ENCODE measurements at regions not wholly inside any gene's neighbourhood (a gene's known extent, or its start where the extent isn't known, plus 50 kb on each side); places are given as distances from the start of the nearest gene placed in this dataset.

DNA sequence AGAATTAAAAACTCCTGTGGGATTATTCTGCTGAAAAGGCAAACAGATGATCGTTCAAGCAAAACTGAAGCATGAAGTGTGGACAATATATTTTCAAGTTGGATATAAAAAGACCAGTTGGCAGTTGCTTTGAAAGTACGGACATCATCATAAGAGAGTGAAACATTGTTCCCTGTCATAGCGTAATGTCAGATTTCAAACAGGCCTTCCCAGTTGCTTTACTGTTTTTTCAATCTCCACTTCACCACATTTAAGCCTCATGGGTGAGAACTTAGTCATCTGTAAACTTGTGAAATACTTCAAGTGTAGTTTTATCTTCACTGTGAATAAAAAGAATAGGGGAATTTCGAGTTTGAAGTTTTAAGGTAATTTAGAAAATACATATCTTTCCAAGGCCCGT lies 435.1 kb upstream of the CNTN3 start:
- Histone ChIP-seq H3K9me3 (ENCODE audit: insufficient read depth, low read depth, low read length) (peaks cover 20% of the 10 kb centered on the region), H3K27me3 (ENCODE audit: insufficient read depth, low read length) (no peaks in the 10 kb centered on the region), H3K9ac (ENCODE audit: low read depth, low read length) (no peak overlapping the region), H3K4me3 (ENCODE audit: low read length) (no peak overlapping the region), H3K27ac (ENCODE audit: low read depth, low read length) (no peak overlapping the region), H3K36me3 (ENCODE audit: insufficient read depth, low read length) (no peaks in the 10 kb centered on the region), H3K4me1 (ENCODE audit: insufficient read depth, low read length) (no peaks in the 10 kb centered on the region)
- WGBS = 88% methylated on average over 5 of the region's 5 CpGs

GRCh38 chr3:75059120-75059519 lies 444.7 kb upstream of the CNTN3 start:
- WGBS = 94% methylated on average over 1 of the region's 1 CpG
- H3K27me3 ChIP-seq (ENCODE audit: insufficient read depth, low read length) = no peaks in the 10 kb centered on the region
- H3K36me3 ChIP-seq (ENCODE audit: insufficient read depth, low read length) = no peaks in the 10 kb centered on the region
- no peak overlapping the region for H3K27ac ChIP-seq (ENCODE audit: low read depth, low read length)
- H3K4me3 ChIP-seq (ENCODE audit: low read length) = no peak overlapping the region
- H3K4me1 ChIP-seq (ENCODE audit: insufficient read depth, low read length) = peaks cover 6% of the 10 kb centered on the region; the same call in 1 of the 2 replicates
- H3K9me3 ChIP-seq (ENCODE audit: insufficient read depth, low read depth, low read length) = no peaks in the 10 kb centered on the region
- H3K9ac ChIP-seq (ENCODE audit: low read depth, low read length) = no peak overlapping the region

- Histone ChIP-seq H3K4me3 (ENCODE audit: low read length) (no peak overlapping the region), H3K4me1 (ENCODE audit: insufficient read depth, low read length) (peaks cover 6% of the 10 kb centered on the region; the same call in 1 of the 2 replicates), H3K9me3 (ENCODE audit: insufficient read depth, low read depth, low read length) (no peaks in the 10 kb centered on the region), H3K9ac (ENCODE audit: low read depth, low read length) (no peak overlapping the region), H3K36me3 (ENCODE audit: insufficient read depth, low read length) (no peaks in the 10 kb centered on the region), H3K27me3 (ENCODE audit: insufficient read depth, low read length) (no peaks in the 10 kb centered on the region), H3K27ac (ENCODE audit: low read depth, low read length) (no peak overlapping the region)
- WGBS = 98% methylated on average over 2 of the region's 2 CpGs
Measured at GRCh38 chr3:75061806-75062205, 447.3 kb upstream of the CNTN3 start.

DNA sequence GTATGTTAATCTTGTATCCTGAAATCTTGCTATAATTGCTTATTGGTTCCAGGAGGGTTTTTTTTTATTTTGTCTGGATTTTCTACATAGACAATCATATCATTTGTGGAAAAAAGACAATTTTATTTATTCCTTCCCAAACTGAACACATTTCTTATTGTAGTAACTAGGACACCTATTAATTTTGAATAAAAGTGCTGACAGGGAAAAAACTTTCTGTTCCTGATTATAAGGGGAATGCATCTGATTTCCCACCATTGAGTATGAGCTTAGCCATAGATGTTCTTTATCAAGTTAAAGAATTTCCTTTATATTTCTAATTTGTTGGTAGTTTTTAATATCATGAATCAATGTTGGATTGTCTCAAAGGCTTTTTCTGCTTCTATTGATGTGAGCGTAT lies 460.7 kb upstream of the CNTN3 start:
- WGBS = 100% methylated on average over 1 of the region's 1 CpG
- no peaks in the 10 kb centered on the region for H3K36me3 ChIP-seq (ENCODE audit: insufficient read depth, low read length)
- H3K4me3 ChIP-seq (ENCODE audit: low read length) = no peak overlapping the region
- H3K4me1 ChIP-seq (ENCODE audit: insufficient read depth, low read length) = no peaks in the 10 kb centered on the region
- H3K9me3 ChIP-seq (ENCODE audit: insufficient read depth, low read depth, low read length) = no peaks in the 10 kb centered on the region
- no peaks in the 10 kb centered on the region for H3K27me3 ChIP-seq (ENCODE audit: insufficient read depth, low read length)
- no peak overlapping the region for H3K27ac ChIP-seq (ENCODE audit: low read depth, low read length)
- no peak overlapping the region for H3K9ac ChIP-seq (ENCODE audit: low read depth, low read length)

- Histone ChIP-seq H3K27ac (ENCODE audit: low read depth, low read length) (no peak overlapping the region), H3K9ac (ENCODE audit: low read depth, low read length) (no peak overlapping the region), H3K4me3 (ENCODE audit: low read length) (no peak overlapping the region), H3K4me1 (ENCODE audit: insufficient read depth, low read length) (no peaks in the 10 kb centered on the region), H3K9me3 (ENCODE audit: insufficient read depth, low read depth, low read length) (no peaks in the 10 kb centered on the region), H3K36me3 (ENCODE audit: insufficient read depth, low read length) (no peaks in the 10 kb centered on the region), H3K27me3 (ENCODE audit: insufficient read depth, low read length) (no peaks in the 10 kb centered on the region)
- WGBS = 100% methylated on average over 2 of the region's 2 CpGs
Measured at GRCh38 chr3:75076481-75076880, 462.0 kb upstream of the CNTN3 start.

DNA sequence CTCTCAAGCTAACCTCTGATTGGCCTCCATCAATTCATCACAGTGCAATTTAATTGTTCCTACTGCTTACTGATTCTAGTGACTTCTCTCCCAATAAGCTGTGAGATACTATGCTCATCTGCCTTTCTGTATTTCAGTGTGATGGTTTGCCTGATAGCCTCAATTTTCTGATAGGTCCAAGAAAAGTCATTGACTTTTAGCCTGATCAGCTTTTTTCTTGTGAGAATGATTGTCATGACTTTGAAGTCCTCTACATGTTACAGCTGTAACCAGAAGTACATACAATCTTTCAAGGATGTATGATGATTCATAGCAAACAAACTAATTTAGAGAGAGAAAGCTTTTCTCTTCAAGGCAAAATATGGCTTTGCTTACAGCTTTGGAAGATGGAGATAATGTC lies 463.8 kb upstream of the CNTN3 start:
- Histone ChIP-seq H3K4me1 (ENCODE audit: insufficient read depth, low read length) (no peaks in the 10 kb centered on the region), H3K36me3 (ENCODE audit: insufficient read depth, low read length) (no peaks in the 10 kb centered on the region), H3K27me3 (ENCODE audit: insufficient read depth, low read length) (no peaks in the 10 kb centered on the region), H3K27ac (ENCODE audit: low read depth, low read length) (no peak overlapping the region), H3K9ac (ENCODE audit: low read depth, low read length) (no peak overlapping the region), H3K4me3 (ENCODE audit: low read length) (no peak overlapping the region), H3K9me3 (ENCODE audit: insufficient read depth, low read depth, low read length) (no peaks in the 10 kb centered on the region)

- WGBS = 98% methylated on average over 4 of the region's 4 CpGs
Measured at GRCh38 chr3:75082845-75083244, 468.4 kb upstream of the CNTN3 start.

DNA sequence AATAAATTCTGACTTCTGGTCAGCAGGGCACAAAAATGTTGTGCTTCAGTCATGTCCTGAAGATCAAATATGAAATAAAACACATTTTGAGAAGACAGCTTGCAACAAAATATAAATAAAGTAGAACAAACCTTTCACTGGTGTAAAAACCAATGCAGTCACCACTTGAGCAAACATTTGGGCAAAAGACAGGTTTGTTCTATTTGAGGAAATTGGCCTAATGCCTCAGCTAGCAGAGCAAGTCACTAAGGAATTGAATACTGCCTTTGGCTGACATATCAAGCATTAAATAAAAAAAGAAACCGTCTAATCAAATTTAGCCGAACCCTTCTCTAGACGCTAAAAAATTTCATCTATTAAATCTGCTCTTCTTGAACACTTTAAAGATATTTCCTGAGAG lies 475.4 kb upstream of the CNTN3 start:
- Histone ChIP-seq H3K4me3 (ENCODE audit: low read length) (no peak overlapping the region), H3K36me3 (ENCODE audit: insufficient read depth, low read length) (no peaks in the 10 kb centered on the region), H3K9me3 (ENCODE audit: insufficient read depth, low read depth, low read length) (no peaks in the 10 kb centered on the region), H3K27me3 (ENCODE audit: insufficient read depth, low read length) (no peaks in the 10 kb centered on the region), H3K9ac (ENCODE audit: low read depth, low read length) (no peak overlapping the region), H3K4me1 (ENCODE audit: insufficient read depth, low read length) (no peaks in the 10 kb centered on the region), H3K27ac (ENCODE audit: low read depth, low read length) (no peak overlapping the region)
- 94% methylated on average over 3 of the region's 3 CpGs for WGBS

More at GRCh38 chr3:75082845-75083244, 468.4 kb upstream of the CNTN3 start:
- Histone ChIP-seq H3K9me3 (ENCODE audit: insufficient read depth, low read depth, low read length) (no peaks in the 10 kb centered on the region), H3K27ac (ENCODE audit: low read depth, low read length) (no peak overlapping the region), H3K36me3 (ENCODE audit: insufficient read depth, low read length) (no peaks in the 10 kb centered on the region), H3K27me3 (ENCODE audit: insufficient read depth, low read length) (no peaks in the 10 kb centered on the region), H3K9ac (ENCODE audit: low read depth, low read length) (no peak overlapping the region), H3K4me3 (ENCODE audit: low read length) (no peak overlapping the region), H3K4me1 (ENCODE audit: insufficient read depth, low read length) (no peaks in the 10 kb centered on the region)

DNA sequence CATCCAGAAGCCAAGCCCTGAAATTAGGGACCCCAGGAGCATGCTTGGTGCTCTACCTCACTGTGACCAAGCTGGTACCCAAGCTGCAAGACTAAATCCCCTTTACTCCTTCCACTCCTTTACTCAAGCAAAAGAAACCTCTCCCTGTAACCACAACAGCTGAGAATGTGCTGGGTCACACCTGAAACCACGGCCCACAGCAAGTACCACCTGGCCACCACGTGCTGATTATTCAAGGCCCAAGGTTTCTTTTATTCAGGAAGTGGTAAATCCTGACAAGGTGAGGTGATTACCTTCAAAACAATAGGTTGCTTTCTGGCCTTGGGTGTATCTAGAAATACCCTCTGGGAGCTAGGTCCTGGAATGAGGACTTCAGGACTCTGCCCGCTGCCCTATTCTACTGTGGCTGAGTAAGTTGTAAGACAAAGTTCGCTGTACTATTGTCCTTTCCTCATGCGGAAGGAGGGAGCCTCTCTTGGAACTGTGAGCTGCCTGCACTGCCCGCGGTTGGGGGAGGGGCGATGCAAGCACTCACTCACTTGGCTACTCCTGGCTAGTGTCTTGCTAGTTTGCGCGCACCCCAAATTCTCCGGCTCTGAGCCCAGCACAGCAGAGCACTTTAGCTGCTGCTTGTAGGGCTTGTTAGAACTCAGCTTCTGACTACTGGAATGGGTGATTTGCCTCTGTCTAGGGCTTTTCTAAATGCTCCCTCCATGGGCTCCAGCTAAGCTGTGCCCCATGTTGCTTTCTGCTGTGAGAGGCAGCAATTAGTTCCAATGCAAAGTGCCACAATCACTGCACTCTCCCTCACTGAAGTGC lies 487.1 kb upstream of the CNTN3 start:
- H3K9me3 ChIP-seq (ENCODE audit: insufficient read depth, low read depth, low read length) = peaks cover 5% of the 10 kb centered on the region; the same call in 1 of the 2 replicates
- H3K27me3 ChIP-seq (ENCODE audit: insufficient read depth, low read length) = no peaks in the 10 kb centered on the region
- WGBS = 50% methylated on average over 11 of the region's 11 CpGs
- H3K9ac ChIP-seq (ENCODE audit: low read depth, low read length) = peak overlapping the region; percentile 49; the same call in 1 of the 2 replicates
- peak overlapping the region; percentile 35 for H3K4me3 ChIP-seq (ENCODE audit: low read length)
- H3K27ac ChIP-seq (ENCODE audit: low read depth, low read length) = peak overlapping the region; percentile 15; the same call in 1 of the 2 replicates
- no peaks in the 10 kb centered on the region for H3K36me3 ChIP-seq (ENCODE audit: insufficient read depth, low read length)
- peaks cover 12% of the 10 kb centered on the region for H3K4me1 ChIP-seq (ENCODE audit: insufficient read depth, low read length)

GRCh38 chr3:75110741-75111140 lies 496.3 kb upstream of the CNTN3 start:
- H3K27me3 ChIP-seq (ENCODE audit: insufficient read depth, low read length) = no peaks in the 10 kb centered on the region
- H3K36me3 ChIP-seq (ENCODE audit: insufficient read depth, low read length) = no peaks in the 10 kb centered on the region
- H3K4me3 ChIP-seq (ENCODE audit: low read length) = no peak overlapping the region
- H3K4me1 ChIP-seq (ENCODE audit: insufficient read depth, low read length) = no peaks in the 10 kb centered on the region
- H3K9me3 ChIP-seq (ENCODE audit: insufficient read depth, low read depth, low read length) = no peaks in the 10 kb centered on the region
- H3K9ac ChIP-seq (ENCODE audit: low read depth, low read length) = no peak overlapping the region
- WGBS = 100% methylated on average over 1 of the region's 1 CpG
- H3K27ac ChIP-seq (ENCODE audit: low read depth, low read length) = no peak overlapping the region

DNA sequence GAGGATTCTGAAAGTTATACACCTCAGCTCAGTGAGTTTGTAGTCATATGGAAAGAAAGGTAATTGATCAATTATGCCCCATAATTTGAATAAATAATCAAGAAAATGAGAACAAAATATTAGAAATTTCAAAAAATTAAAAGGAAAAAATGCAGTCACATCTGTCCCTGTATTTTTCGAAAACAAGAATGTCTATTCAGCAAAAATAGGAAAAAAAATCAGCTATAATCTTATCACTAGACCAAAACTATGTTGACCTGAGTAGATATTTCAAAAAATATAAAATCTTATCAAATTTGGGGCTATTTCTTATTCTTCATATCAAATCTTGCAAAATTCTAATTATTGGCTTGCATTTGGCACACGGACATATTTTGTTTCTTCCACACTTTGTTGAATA lies 501.2 kb upstream of the CNTN3 start:
- 100% methylated on average over 2 of the region's 2 CpGs for WGBS
- no peak overlapping the region for H3K9ac ChIP-seq (ENCODE audit: low read depth, low read length)
- H3K4me3 ChIP-seq (ENCODE audit: low read length) = no peak overlapping the region
- H3K27ac ChIP-seq (ENCODE audit: low read depth, low read length) = no peak overlapping the region
- no peaks in the 10 kb centered on the region for H3K4me1 ChIP-seq (ENCODE audit: insufficient read depth, low read length)
- H3K9me3 ChIP-seq (ENCODE audit: insufficient read depth, low read depth, low read length) = no peaks in the 10 kb centered on the region
- no peaks in the 10 kb centered on the region for H3K27me3 ChIP-seq (ENCODE audit: insufficient read depth, low read length)
- H3K36me3 ChIP-seq (ENCODE audit: insufficient read depth, low read length) = no peaks in the 10 kb centered on the region

GRCh38 chr3:75118779-75119178 lies 504.3 kb upstream of the CNTN3 start:
- Histone ChIP-seq H3K27me3 (ENCODE audit: insufficient read depth, low read length) (no peaks in the 10 kb centered on the region), H3K4me1 (ENCODE audit: insufficient read depth, low read length) (no peaks in the 10 kb centered on the region), H3K9me3 (ENCODE audit: insufficient read depth, low read depth, low read length) (no peaks in the 10 kb centered on the region), H3K9ac (ENCODE audit: low read depth, low read length) (no peak overlapping the region), H3K4me3 (ENCODE audit: low read length) (no peak overlapping the region), H3K27ac (ENCODE audit: low read depth, low read length) (no peak overlapping the region), H3K36me3 (ENCODE audit: insufficient read depth, low read length) (no peaks in the 10 kb centered on the region)
- WGBS = 100% methylated on average over 1 of the region's 1 CpG

Data from HUES64 (cell line).